ENCODE measurements at regions not wholly inside any gene's neighbourhood (a gene's known extent, or its start where the extent isn't known, plus 50 kb on each side); places are given as distances from the start of the nearest gene placed in this dataset.

- H3K27me3 ChIP-seq (ENCODE audit: insufficient read depth): no peaks in the 10 kb centered on the region; the same call in 1 of the 2 replicates
- no peak overlapping the region for H3K4me2 ChIP-seq
- TF ChIP-seq YY1 (IDR thresholded peaks at IDR 0.05; ENCODE audit: low read depth) (no peak), FOXJ3 (CRISPR knock-in tag; IDR thresholded peaks at IDR 0.05) (no peak), PBX3 (IDR thresholded peaks at IDR 0.05) (no peak), GATA2 (CRISPR knock-in tag; IDR thresholded peaks at IDR 0.05) (no peak), FOSL2 (IDR thresholded peaks at IDR 0.05; ENCODE audit: borderline replicate concordance, low read depth) (no peak), USF2 (IDR thresholded peaks at IDR 0.05; ENCODE audit: borderline replicate concordance, low read depth, low read length) (no peak), JUND (IDR thresholded peaks at IDR 0.05) (no peak), RAD21 (IDR thresholded peaks at IDR 0.05; ENCODE audit: low read length) (no peak), SMC3 (IDR thresholded peaks at IDR 0.05; ENCODE audit: low read depth, low read length) (no peak), ZBTB33 (IDR thresholded peaks at IDR 0.05; ENCODE audit: borderline replicate concordance, low read depth) (no peak), FOXM1 (IDR thresholded peaks at IDR 0.05; ENCODE audit: low read depth) (no peak), MXI1 (IDR thresholded peaks at IDR 0.05; ENCODE audit: low read depth, low read length) (no peak), CHD2 (IDR thresholded peaks at IDR 0.05; ENCODE audit: low read length, partially characterized antibody) (no peak), TCF12 (IDR thresholded peaks at IDR 0.05) (no peak)
- TF ChIP-seq, protein P1, sequence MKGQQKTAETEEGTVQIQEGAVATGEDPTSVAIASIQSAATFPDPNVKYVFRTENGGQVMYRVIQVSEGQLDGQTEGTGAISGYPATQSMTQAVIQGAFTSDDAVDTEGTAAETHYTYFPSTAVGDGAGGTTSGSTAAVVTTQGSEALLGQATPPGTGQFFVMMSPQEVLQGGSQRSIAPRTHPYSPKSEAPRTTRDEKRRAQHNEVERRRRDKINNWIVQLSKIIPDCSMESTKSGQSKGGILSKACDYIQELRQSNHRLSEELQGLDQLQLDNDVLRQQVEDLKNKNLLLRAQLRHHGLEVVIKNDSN (IDR thresholded peaks at IDR 0.05; ENCODE audit: borderline replicate concordance, low read depth): no peak
- ChIA-PET POLR2A (no interaction called here), CTCF (interaction anchor here (0.6 to 6.2 kb wide), 4 partner anchors 9 to 173 kb away, joined by 3 to 49 read pairs (median 18); no protein-coding TSS in a partner anchor)
- 60% methylated on average over 4 of the region's 10 CpGs for WGBS (ENCODE audit: low lambda C conversion rate)
- no peaks in the 10 kb centered on the region for H3F3A ChIP-seq (replicated peaks; ENCODE audit: insufficient read depth)
- no peaks in the 10 kb centered on the region for H4K20me1 ChIP-seq (ENCODE audit: insufficient read depth)
- H3K27ac ChIP-seq (ENCODE audit: low read depth in 2 of 2, low read length in 1 of 2): no peak overlapping the region
- H3K4me3 ChIP-seq (ENCODE audit: low read depth in 2 of 2, low read length in 1 of 2): no peak overlapping the region
- H3K4me1 ChIP-seq (ENCODE audit: control insufficient read depth in 1 of 2, insufficient read depth in 2 of 2, low read depth in 1 of 2, low read length in 1 of 2): no peaks in the 10 kb centered on the region
- H3K36me3 ChIP-seq (replicated peaks in 1 of 2; ENCODE audit: control insufficient read depth in 1 of 2, insufficient read depth in 2 of 2, low read length in 1 of 2): no peaks in the 10 kb centered on the region
- no peak overlapping the region for H2AFZ ChIP-seq (ENCODE audit: low read depth)
- no peak for DNase-seq
- H3K79me2 ChIP-seq (ENCODE audit: insufficient read depth): no peaks in the 10 kb centered on the region
- H3K9me2 ChIP-seq: no peaks in the 10 kb centered on the region
- H3K9me3 ChIP-seq: no peaks in the 10 kb centered on the region
- H3K9ac ChIP-seq: no peak overlapping the region
Measured at GRCh38 chr1:53402891-53403655, 56.1 kb upstream of the DMRTB1 start.

Data from SK-N-SH (cell line).